Gastrocnemius medialis (tissue), 4 donors: ENCODE measurements at regions not wholly inside any gene's neighbourhood (a gene's known extent, or its start where the extent isn't known, plus 50 kb on each side); places are given as distances from the start of the nearest gene placed in this dataset.

Experiments
- POLR2A ChIP-seq, 2 donors: fragments of 450-650 bp; IDR thresholded peaks; one replicate each; pipeline ENCODE4 v1.6.1; 2017; ENCODE audit warnings: antibody characterized with exemption in 2 of 2, mild to moderate bottlenecking in 2 of 2, moderate library complexity in 2 of 2
- TF ChIP-seq, protein P1 (sequence below), 5 experiments: fragments of 450-650 bp in 3 of 5; fragments of 200-600 bp in 2 of 5; sonication (generic) in 2 of 5; IDR thresholded peaks in 4 of 5; conservative IDR thresholded peaks in 1 of 5; 1 replicate in 4 of 5; 2 replicates in 1 of 5; pipeline ENCODE4 v1.5.1; 2016 to 2019; ENCODE audit warnings: antibody characterized with exemption in 5 of 5, mild to moderate bottlenecking in 3 of 5, moderate library complexity in 3 of 5

DNA sequence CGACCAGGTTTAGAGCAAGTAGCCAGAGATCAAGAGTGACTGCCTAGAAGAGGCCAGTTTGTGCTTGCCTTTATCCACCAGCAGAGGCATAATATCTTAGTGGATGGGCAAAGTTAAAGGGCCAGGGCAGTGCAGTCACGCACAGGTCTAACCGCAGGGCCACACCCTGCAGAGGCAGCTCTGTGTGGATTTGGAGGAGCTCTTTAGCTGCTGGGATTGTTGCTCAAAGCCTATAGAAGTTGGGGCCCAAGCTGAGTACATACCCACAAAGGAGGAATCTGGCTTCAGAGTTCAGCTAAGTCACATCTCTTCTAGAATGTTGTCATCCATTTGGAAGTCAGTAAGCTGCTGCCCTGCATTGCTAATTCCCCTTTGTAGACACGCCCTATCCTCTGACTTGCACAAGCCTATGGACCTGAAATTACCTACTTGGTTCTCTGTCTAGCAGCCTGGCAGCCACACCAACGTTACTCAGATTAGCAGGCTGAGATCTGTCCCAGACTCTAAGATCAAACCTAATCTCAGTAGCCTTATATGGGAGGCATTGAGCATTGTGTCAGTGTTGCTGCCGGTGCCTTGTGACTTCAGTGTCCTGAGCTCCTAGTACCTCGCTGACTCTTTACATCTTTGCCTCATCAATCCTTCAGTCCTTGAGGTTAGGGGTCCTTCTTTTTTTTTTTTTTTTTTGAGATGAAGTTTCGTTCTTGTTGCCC is 102.9 kb upstream of the STARD13 start:
- TF ChIP-seq, protein P1, sequence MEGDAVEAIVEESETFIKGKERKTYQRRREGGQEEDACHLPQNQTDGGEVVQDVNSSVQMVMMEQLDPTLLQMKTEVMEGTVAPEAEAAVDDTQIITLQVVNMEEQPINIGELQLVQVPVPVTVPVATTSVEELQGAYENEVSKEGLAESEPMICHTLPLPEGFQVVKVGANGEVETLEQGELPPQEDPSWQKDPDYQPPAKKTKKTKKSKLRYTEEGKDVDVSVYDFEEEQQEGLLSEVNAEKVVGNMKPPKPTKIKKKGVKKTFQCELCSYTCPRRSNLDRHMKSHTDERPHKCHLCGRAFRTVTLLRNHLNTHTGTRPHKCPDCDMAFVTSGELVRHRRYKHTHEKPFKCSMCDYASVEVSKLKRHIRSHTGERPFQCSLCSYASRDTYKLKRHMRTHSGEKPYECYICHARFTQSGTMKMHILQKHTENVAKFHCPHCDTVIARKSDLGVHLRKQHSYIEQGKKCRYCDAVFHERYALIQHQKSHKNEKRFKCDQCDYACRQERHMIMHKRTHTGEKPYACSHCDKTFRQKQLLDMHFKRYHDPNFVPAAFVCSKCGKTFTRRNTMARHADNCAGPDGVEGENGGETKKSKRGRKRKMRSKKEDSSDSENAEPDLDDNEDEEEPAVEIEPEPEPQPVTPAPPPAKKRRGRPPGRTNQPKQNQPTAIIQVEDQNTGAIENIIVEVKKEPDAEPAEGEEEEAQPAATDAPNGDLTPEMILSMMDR (IDR thresholded peaks at IDR 0.05 in 4 of 5, conservative IDR thresholded peaks at IDR 0.05 in 1 of 5): no peak
- no peak for TF ChIP-seq POLR2A (IDR thresholded peaks at IDR 0.05)
